HepG2 (cell line): ENCODE measurements at regions not wholly inside any gene's neighbourhood (a gene's known extent, or its start where the extent isn't known, plus 50 kb on each side); places are given as distances from the start of the nearest gene placed in this dataset.
"Not testable (repeated sequence)": the region's sequence is repeated elsewhere in the genome, so short reads cannot be mapped to it uniquely, and the experiment has no call there.

Source experiments
- ATAC-seq: fragments of 200-7000 bp; cut with Tn5 transposase; 3 replicates; pipeline ENCODE4 v1.9.1; 2020; ENCODE audit warnings: mild to moderate bottlenecking, moderate library complexity
- BruUV-seq: library from RNA; stranded (reverse); fragments of 400-500 nt; replicated peaks from 2 replicates; lab custom pipeline; 2021; lab: Mats Ljungman, UMichigan
- CTCF ChIA-PET: fragments of 300-600 bp; formaldehyde crosslinking; extraction: SDS; loops from one replicate; lab custom pipeline; 2021; ENCODE audit warnings: low total read pairs, inconsistent platforms, low intra/inter-chr PET ratio; lab: Yijun Ruan, JAX
- POLR2A ChIA-PET: fragments of 350-600 bp; sonication (Branson Sonifier 250); formaldehyde crosslinking; loops from one replicate; lab custom pipeline; 2020; ENCODE audit warnings: antibody characterized with exemption, inconsistent platforms; lab: Yijun Ruan, JAX
- DNase-seq: peaks from one replicate; pipeline ENCODE4 v3.0.0-alpha.2; 2015; ENCODE audit warnings: low spot score
- FAIRE-seq: peaks from 3 replicates; lab custom pipeline; 2011; peaks lifted over from hg19 to GRCh38; lab: Jason Lieb, UNC
- H2AFZ ChIP-seq: one replicate; pipeline ENCODE4 v1.6.1; 2011; ENCODE audit warnings: low read length, inconsistent platforms
- H3K27ac ChIP-seq: fragments of 300-600 bp; 3 replicates; pipeline ENCODE4 v1.8.0; 2011; ENCODE audit warnings: mixed run types, mild to moderate bottlenecking, mixed read lengths, low read length, inconsistent platforms; ENCODE audit not compliant: insufficient read depth; ENCODE audit errors: extremely low read length
- H3K27me3 ChIP-seq, 2 experiments: fragments of 200-600 bp in 1 of 2; 2 replicates in 1 of 2; 3 replicates in 1 of 2; pipeline versions ENCODE4 v1.6.0 to v1.8.0; 2011; ENCODE audit warnings: low read length in 2 of 2, mild to moderate bottlenecking in 2 of 2, moderate library complexity in 2 of 2, inconsistent platforms in 1 of 2; ENCODE audit not compliant: insufficient read depth in 2 of 2, control insufficient read depth in 1 of 2
- H3K36me3 ChIP-seq, 2 experiments: fragments of 200-600 bp in 1 of 2; replicated peaks in 1 of 2; 2 replicates in 1 of 2; 3 replicates in 1 of 2; pipeline versions ENCODE4 v1.5.1 to v1.8.0; 2011; ENCODE audit warnings: low read length in 2 of 2, inconsistent platforms in 1 of 2; ENCODE audit not compliant: insufficient read depth in 2 of 2, control insufficient read depth in 1 of 2
- H3K4me1 ChIP-seq: 2 replicates; pipeline ENCODE4 v1.5.1; 2012; ENCODE audit warnings: low read length, inconsistent platforms; ENCODE audit not compliant: insufficient read depth
- H3K4me2 ChIP-seq: 2 replicates; pipeline ENCODE4 v1.6.0; 2011; ENCODE audit warnings: low read depth, low read length, inconsistent platforms
- H3K4me3 ChIP-seq, 3 experiments: fragments of 200-600 bp in 1 of 3; sonication (generic), shearing (Covaris generic) in 1 of 3; replicated peaks in 1 of 3; 2 replicates each; pipeline ENCODE4 v1.5.1; 2011 to 2016; ENCODE audit warnings: low read length in 3 of 3, inconsistent platforms in 2 of 3, low read depth in 2 of 3, mild to moderate bottlenecking in 2 of 3, control low read depth in 1 of 3, mixed read lengths in 1 of 3; ENCODE audit not compliant: insufficient read depth in 1 of 3
- H3K79me2 ChIP-seq: one replicate; pipeline ENCODE4 v1.6.1; 2011; ENCODE audit warnings: low read length, inconsistent platforms; ENCODE audit not compliant: insufficient read depth
- H3K9ac ChIP-seq: 2 replicates; pipeline ENCODE4 v1.6.0; 2011; ENCODE audit warnings: mild to moderate bottlenecking, low read depth, low read length, inconsistent platforms; ENCODE audit not compliant: insufficient read depth
- H3K9me3 ChIP-seq: 2 replicates; pipeline ENCODE4 v1.5.1; 2012; ENCODE audit warnings: mild to moderate bottlenecking, low read length
- H4K20me1 ChIP-seq: 2 replicates; pipeline ENCODE4 v1.6.0; 2011; ENCODE audit warnings: inconsistent platforms, mild to moderate bottlenecking, low read length, moderate library complexity; ENCODE audit not compliant: insufficient read depth
- LCORL ChIP-seq, 2 experiments: fragments of 450-650 bp in 1 of 2; sonication (generic) in 1 of 2; formaldehyde crosslinking in 1 of 2; IDR thresholded peaks; 2 replicates each; pipeline versions ENCODE4 v1.5.0 to v1.6.1; 2017 to 2020; ENCODE audit warnings: antibody characterized with exemption in 1 of 2, missing genetic modification reagents in 1 of 2
- SIX4 ChIP-seq: sonication (generic); formaldehyde crosslinking; IDR thresholded peaks from 2 replicates; pipeline ENCODE4 v1.4.0; 2020; ENCODE audit warnings: missing genetic modification reagents
- ZNF207 ChIP-seq: fragments of 450-650 bp; IDR thresholded peaks from 2 replicates; pipeline ENCODE4 v1.6.1; 2016; ENCODE audit warnings: antibody characterized with exemption, borderline replicate concordance
- ZNF235 ChIP-seq: sonication (generic); formaldehyde crosslinking; IDR thresholded peaks from 2 replicates; pipeline ENCODE4 v1.8.1; 2023; ENCODE audit warnings: mild to moderate bottlenecking, missing genetic modification reagents, borderline replicate concordance
- ZSCAN5A ChIP-seq: sonication (generic); formaldehyde crosslinking; IDR thresholded peaks from 2 replicates; pipeline ENCODE4 v1.8.0; 2022; ENCODE audit warnings: mild to moderate bottlenecking, missing genetic modification reagents, borderline replicate concordance
- WGBS: methylation state at CpG from one replicate; pipeline ENCODE4 v1.1.6; 2017; ENCODE audit warnings: low lambda C conversion rate; 5-methylcytosine and 5-hydroxymethylcytosine counted together
- in situ Hi-C: cut with HindIII; loops from 2 replicates; pipeline ENCODE4 v1.10.0; 2017; ENCODE audit warnings: low pct_unique_long_range_greater_than_20kb; ENCODE audit not compliant: extremely low pct_ligation_motif_present
- intact Hi-C: fragments of 100-400 bp; cut with micrococcal nuclease; formaldehyde crosslinking; loops from one replicate; pipeline ENCODE4 v1.10.0; 2022; ENCODE audit not compliant: unreplicated experiment

- no peak for DNase-seq
- Histone ChIP-seq H3K4me3 (no peak overlapping the region), H3K9ac (no peak overlapping the region), H3K9me3 (peaks cover 85% of the 10 kb centered on the region), H3K36me3 (no peaks in the 10 kb centered on the region)
- no TSS peak for BruUV-seq
- TF ChIP-seq ZNF235 (CRISPR knock-in tag): no peak
- TF ChIP-seq ZNF207: no peak
- no peak for TF ChIP-seq SIX4 (CRISPR knock-in tag)
- TF ChIP-seq ZSCAN5A (CRISPR knock-in tag): no peak
- TF ChIP-seq, all 625 proteins: peak for 0
- ATAC-seq (no peak), FAIRE-seq (no peak)
- Histone ChIP-seq H3K27ac (no peak overlapping the region), H3K4me2 (no peak overlapping the region), H3K27me3 (no peaks in the 10 kb centered on the region), H4K20me1 (no peaks in the 10 kb centered on the region), H2AFZ (no peak overlapping the region), H3K79me2 (no peaks in the 10 kb centered on the region), H3K4me1 (no peaks in the 10 kb centered on the region)
- ChIA-PET POLR2A (no interaction called here), CTCF (no interaction called here)
- intact Hi-C loops (no loop called here), in situ Hi-C loops (no loop called here)
- 93% methylated on average over 80 of the region's 80 CpGs for WGBS
Observed at GRCh38 chr13:18232298-18232993, 949.2 kb downstream of the TUBA3C start.

GRCh38 chr13:18224411-18224810, 957.2 kb downstream of the TUBA3C start:
- H3K4me2 ChIP-seq; BruUV-seq; H3K4me1 ChIP-seq; H3K36me3 ChIP-seq; H2AFZ ChIP-seq; DNase-seq; H3K79me2 ChIP-seq; H3K27me3 ChIP-seq; in situ Hi-C loops; H3K9ac ChIP-seq; POLR2A ChIA-PET; H3K4me3 ChIP-seq; TF ChIP-seq LCORL (CRISPR knock-in tag; IDR thresholded peaks at IDR 0.05): not testable (repeated sequence)
- WGBS: 15% methylated on average over 2 of the region's 3 CpGs
- peaks cover 61% of the 10 kb centered on the region for H3K9me3 ChIP-seq
- TF ChIP-seq LCORL (IDR thresholded peaks at IDR 0.05): peak; percentile 63; the same call in 1 of the 2 replicates
- TF ChIP-seq, all 625 proteins: peak for 1; not testable (repeated sequence) for 624
- H4K20me1 ChIP-seq, intact Hi-C loops, CTCF ChIA-PET, H3K27ac ChIP-seq, FAIRE-seq, ATAC-seq: not testable (repeated sequence)

GRCh38 chr13:18214689-18215088, 966.9 kb downstream of the TUBA3C start:
- H3K4me2 ChIP-seq, BruUV-seq, intact Hi-C loops, FAIRE-seq, H3K4me1 ChIP-seq, H4K20me1 ChIP-seq, DNase-seq, H3K9ac ChIP-seq, CTCF ChIA-PET, POLR2A ChIA-PET, H3K36me3 ChIP-seq, in situ Hi-C loops, H3K27ac ChIP-seq, H3K4me3 ChIP-seq, H2AFZ ChIP-seq, H3K79me2 ChIP-seq, H3K27me3 ChIP-seq: not testable (repeated sequence)
- peak; percentile 41; the same call in 2 of the 3 replicates for ATAC-seq
- peaks cover 72% of the 10 kb centered on the region for H3K9me3 ChIP-seq
